H1 (cell line): ENCODE measurements at regions not wholly inside any gene's neighbourhood (a gene's known extent, or its start where the extent isn't known, plus 50 kb on each side); places are given as distances from the start of the nearest gene placed in this dataset.

Source experiments
- CTCF ChIA-PET: fragments of 300-600 bp; sonication (Branson Sonifier 250); formaldehyde crosslinking; loops from one replicate; lab custom pipeline; 2021; ENCODE audit not compliant: partially characterized antibody; lab: Charles Lee
- POLR2A ChIA-PET: fragments of 300-600 bp; sonication (Branson Sonifier 250); formaldehyde crosslinking; loops from one replicate; lab custom pipeline; 2021; ENCODE audit warnings: inconsistent platforms; ENCODE audit not compliant: partially characterized antibody; lab: Charles Lee
- DNase-seq, 2 experiments: peaks; one replicate each; pipeline versions ENCODE4 v3.0.0 to v3.0.0-alpha.2; 2010 to 2022; ENCODE audit warnings: low spot score in 2 of 2, low read depth in 1 of 2, mixed read lengths in 1 of 2
- FAIRE-seq: peaks from 2 replicates; lab custom pipeline; 2011; peaks lifted over from hg19 to GRCh38; lab: Jason Lieb, UNC
- H2AFZ ChIP-seq: 2 replicates; pipeline ENCODE4 v1.8.1; 2012; ENCODE audit warnings: low read length, inconsistent platforms
- H2AK5ac ChIP-seq: 2 replicates; pipeline ENCODE4 v1.6.1; 2013; ENCODE audit warnings: low read depth, low read length
- H2BK120ac ChIP-seq: replicated peaks from 2 replicates; pipeline ENCODE3; 2013; ENCODE audit warnings: low read depth, low read length, inconsistent platforms
- H2BK12ac ChIP-seq: 2 replicates; pipeline ENCODE4 v1.6.1; 2013; ENCODE audit warnings: low read depth, low read length
- H2BK15ac ChIP-seq: 2 replicates; pipeline ENCODE4 v1.6.1; 2013; ENCODE audit warnings: low read length
- H2BK20ac ChIP-seq: 2 replicates; pipeline ENCODE4 v1.6.1; 2013; ENCODE audit warnings: low read length
- H2BK5ac ChIP-seq: 2 replicates; pipeline ENCODE4 v1.6.1; 2013; ENCODE audit warnings: low read depth, low read length
- H3K14ac ChIP-seq: 2 replicates; pipeline ENCODE4 v1.6.1; 2013; ENCODE audit warnings: inconsistent platforms; ENCODE audit not compliant: insufficient read length
- H3K18ac ChIP-seq: 2 replicates; pipeline ENCODE4 v1.6.1; 2013; ENCODE audit warnings: low read length; ENCODE audit errors: extremely low read depth
- H3K23ac ChIP-seq: 2 replicates; pipeline ENCODE4 v1.6.1; 2013; ENCODE audit warnings: inconsistent platforms; ENCODE audit not compliant: insufficient read length
- H3K23me2 ChIP-seq: 2 replicates; pipeline ENCODE4 v1.6.1; 2013; ENCODE audit warnings: low read depth, low read length
- H3K27ac ChIP-seq: 2 replicates; pipeline ENCODE4 v1.6.1; 2011; ENCODE audit warnings: low read depth, low read length, inconsistent platforms
- H3K27me3 ChIP-seq, 4 experiments: replicated peaks in 1 of 4; 1 replicate in 1 of 4; 2 replicates in 3 of 4; pipeline versions ENCODE4 v1.6.1 to v1.8.1; 2011 to 2013; ENCODE audit warnings: low read length in 3 of 4, mild to moderate bottlenecking in 3 of 4, inconsistent platforms in 2 of 4, mixed read lengths in 2 of 4, moderate library complexity in 1 of 4; ENCODE audit not compliant: control insufficient read depth in 3 of 4, insufficient read depth in 3 of 4; ENCODE audit errors: extremely low read depth in 1 of 4
- H3K36me3 ChIP-seq, 4 experiments: 2 replicates each; pipeline versions ENCODE4 v1.6.1 to v1.8.1; 2011 to 2013; ENCODE audit warnings: mild to moderate bottlenecking in 4 of 4, low read length in 3 of 4, moderate library complexity in 2 of 4, control low read depth in 1 of 4, inconsistent platforms in 1 of 4; ENCODE audit not compliant: insufficient read depth in 4 of 4, control insufficient read depth in 2 of 4
- H3K4ac ChIP-seq: replicated peaks from 2 replicates; pipeline ENCODE3; 2013; ENCODE audit warnings: low read length, low read depth, mixed read lengths, inconsistent platforms; ENCODE audit not compliant: insufficient read length
- H3K4me1 ChIP-seq, 4 experiments: replicated peaks in 1 of 4; 1 replicate in 1 of 4; 2 replicates in 3 of 4; pipeline versions ENCODE4 v1.6.1 to v1.8.1; 2011 to 2013; ENCODE audit warnings: low read length in 3 of 4, inconsistent platforms in 2 of 4, mixed read lengths in 1 of 4; ENCODE audit not compliant: insufficient read depth in 4 of 4, control insufficient read depth in 3 of 4
- H3K4me2 ChIP-seq, 2 experiments: 2 replicates each; pipeline versions ENCODE4 v1.6.1 to v1.8.1; 2011 to 2013; ENCODE audit warnings: low read depth in 2 of 2, low read length in 2 of 2, control low read depth in 1 of 2, inconsistent platforms in 1 of 2, mild to moderate bottlenecking in 1 of 2; ENCODE audit not compliant: insufficient read depth in 1 of 2
- H3K4me3 ChIP-seq, 4 experiments: fragments of 200-600, 300-600 bp in 1 of 4; sonication (generic), shearing (Covaris generic), sonication (Bioruptor Twin) in 1 of 4; 2 replicates each; pipeline versions ENCODE4 v1.5.1 to v1.8.1; 2011 to 2016; ENCODE audit warnings: low read length in 4 of 4, low read depth in 3 of 4, control low read depth in 2 of 4, inconsistent platforms in 2 of 4, mild to moderate bottlenecking in 2 of 4, mixed read lengths in 1 of 4, moderate library complexity in 1 of 4; ENCODE audit not compliant: insufficient read depth in 2 of 4; ENCODE audit errors: extremely low read depth in 1 of 4
- H3K56ac ChIP-seq: replicated peaks from 2 replicates; pipeline ENCODE3; 2013; ENCODE audit warnings: low read depth, mild to moderate bottlenecking, mixed read lengths, low read length, inconsistent platforms; ENCODE audit not compliant: insufficient read length
- H3K79me1 ChIP-seq: 2 replicates; pipeline ENCODE4 v1.6.1; 2013; ENCODE audit warnings: low read depth, low read length, control low read depth
- H3K79me2 ChIP-seq, 2 experiments: 2 replicates each; pipeline versions ENCODE4 v1.6.1 to v1.8.1; 2012 to 2013; ENCODE audit warnings: low read length in 2 of 2, mild to moderate bottlenecking in 2 of 2, inconsistent platforms in 1 of 2; ENCODE audit not compliant: insufficient read depth in 2 of 2, control insufficient read depth in 1 of 2
- H3K9ac ChIP-seq, 4 experiments: replicated peaks in 1 of 4; 1 replicate in 1 of 4; 2 replicates in 3 of 4; pipeline versions ENCODE4 v1.6.1 to v1.8.1; 2011 to 2013; ENCODE audit warnings: low read depth in 3 of 4, low read length in 3 of 4, control low read depth in 2 of 4, mild to moderate bottlenecking in 2 of 4, moderate library complexity in 2 of 4, inconsistent platforms in 1 of 4; ENCODE audit errors: extremely low read depth in 1 of 4
- H3K9me3 ChIP-seq, 2 experiments: 2 replicates each; pipeline versions ENCODE4 v1.6.1 to v1.8.1; 2012 to 2013; ENCODE audit warnings: mild to moderate bottlenecking in 2 of 2, moderate library complexity in 2 of 2, control low read depth in 1 of 2, inconsistent platforms in 1 of 2, low read depth in 1 of 2, low read length in 1 of 2, mixed read lengths in 1 of 2; ENCODE audit not compliant: insufficient read depth in 2 of 2
- H4K20me1 ChIP-seq, 2 experiments: replicated peaks in 1 of 2; 2 replicates each; pipeline versions ENCODE3 to v1.8.1; 2011 to 2013; ENCODE audit warnings: inconsistent platforms in 2 of 2, low read length in 2 of 2, mild to moderate bottlenecking in 1 of 2; ENCODE audit not compliant: insufficient read depth in 2 of 2, control insufficient read depth in 1 of 2
- H4K5ac ChIP-seq: 2 replicates; pipeline ENCODE4 v1.6.1; 2013; ENCODE audit warnings: low read length, low read depth, mixed read lengths, inconsistent platforms; ENCODE audit not compliant: insufficient read length
- H4K8ac ChIP-seq: 2 replicates; pipeline ENCODE4 v1.8.0; 2013; ENCODE audit warnings: mild to moderate bottlenecking, moderate library complexity, low read length, inconsistent platforms; ENCODE audit not compliant: insufficient read depth; ENCODE audit errors: extremely low read depth
- H4K91ac ChIP-seq: replicated peaks from 2 replicates; pipeline ENCODE3; 2013; ENCODE audit warnings: low read length, mixed read lengths, inconsistent platforms; ENCODE audit not compliant: insufficient read length
- CBX8 ChIP-seq: fragments of 300-800, 300-1000 bp; sonication (generic); IDR thresholded peaks from 2 replicates; pipeline ENCODE4 v1.7.1; 2016; ENCODE audit warnings: low read depth, low read length, borderline replicate concordance
- CEBPB ChIP-seq: IDR thresholded peaks from 2 replicates; pipeline ENCODE4 v1.6.1; 2012; ENCODE audit warnings: low read depth, low read length
- EGR1 ChIP-seq: IDR thresholded peaks from 2 replicates; pipeline ENCODE4 v1.6.1; 2011; ENCODE audit warnings: low read depth, low read length, borderline replicate concordance
- KDM5A ChIP-seq: fragments of 200-600 bp; IDR thresholded peaks from 2 replicates; pipeline ENCODE4 v1.7.1; 2012; ENCODE audit warnings: mild to moderate bottlenecking, low read length, inconsistent platforms, mixed read lengths
- TEAD4 ChIP-seq: IDR thresholded peaks from 2 replicates; pipeline ENCODE4 v1.6.1; 2012; ENCODE audit warnings: low read depth, low read length, inconsistent platforms, mixed read lengths
- WGBS, 2 experiments: shearing (Covaris generic) in 1 of 2; methylation state at CpG; one replicate each; pipeline versions ENCODE4 v1.1.6 to v1.1.7; 2013 to 2015; ENCODE audit warnings: low lambda C conversion rate in 2 of 2, mixed read lengths in 2 of 2, inconsistent platforms in 1 of 2, low coverage in 1 of 2, missing lambda C conversion rate in 1 of 2; ENCODE audit not compliant: insufficient replicate concordance in 2 of 2, insufficient coverage in 1 of 2, insufficient read length in 1 of 2; ENCODE audit errors: extremely low coverage in 1 of 2, missing lambda C conversion rate in 1 of 2; 5-methylcytosine and 5-hydroxymethylcytosine counted together

GRCh38 chr3:99413504-99413903 is 224.9 kb upstream of the COL8A1 start:
- no peak overlapping the region for H2AFZ ChIP-seq
- no peaks in the 10 kb centered on the region for H3K79me2 ChIP-seq
- H3K18ac ChIP-seq, result no peak overlapping the region
- H3K4ac ChIP-seq, result no peak overlapping the region
- no peak overlapping the region for H4K5ac ChIP-seq
- no peak overlapping the region for H3K14ac ChIP-seq
- no peak overlapping the region for H3K27ac ChIP-seq
- H3K9me3 ChIP-seq, result no peaks in the 10 kb centered on the region
- no peak overlapping the region for H2BK20ac ChIP-seq
- POLR2A ChIA-PET, result no interaction called here
- H2BK5ac ChIP-seq, result no peak overlapping the region
- no peak overlapping the region for H4K91ac ChIP-seq
- no peak overlapping the region for H3K23ac ChIP-seq
- no peak overlapping the region for H3K9ac ChIP-seq
- no peak overlapping the region for H3K4me3 ChIP-seq
- H3K4me2 ChIP-seq, result no peak overlapping the region
- no peak overlapping the region for H2AK5ac ChIP-seq
- CTCF ChIA-PET, result interaction anchor here (0.8 kb wide), 1 partner anchor 150 kb away, joined by 3 read pairs; no protein-coding TSS in a partner anchor
- H3K23me2 ChIP-seq, result no peaks in the 10 kb centered on the region
- no peaks in the 10 kb centered on the region for H3K4me1 ChIP-seq
- FAIRE-seq (no peak), DNase-seq (no peak)
- no peaks in the 10 kb centered on the region for H4K20me1 ChIP-seq
- no peaks in the 10 kb centered on the region for H3K27me3 ChIP-seq
- H3K56ac ChIP-seq, result no peak overlapping the region
- no peak overlapping the region for H2BK120ac ChIP-seq
- 91% methylated on average over 1 of the region's 1 CpG; no CpG with 5 or more reads in 1 of the 2 experiments for WGBS, 2 experiments
- no peak overlapping the region for H4K8ac ChIP-seq
- no peaks in the 10 kb centered on the region for H3K36me3 ChIP-seq
- no peaks in the 10 kb centered on the region for H3K79me1 ChIP-seq
- TF ChIP-seq EGR1 (no peak), CEBPB (no peak), CBX8 (no peak), TEAD4 (no peak), KDM5A (no peak)
- no peak overlapping the region for H2BK12ac ChIP-seq
- H2BK15ac ChIP-seq, result no peak overlapping the region
